Kidney capillary endothelial cell (primary cell): ENCODE measurements at regions not wholly inside any gene's neighbourhood (a gene's known extent, or its start where the extent isn't known, plus 50 kb on each side); places are given as distances from the start of the nearest gene placed in this dataset.
A peak's percentile ranks its signal among the peaks of the same experiment; 100 is the strongest.

Experiments used
- DNase-seq: peaks from one replicate; pipeline ENCODE4 v3.0.0-alpha.2; 2018; ENCODE audit warnings: low spot score

DNA sequence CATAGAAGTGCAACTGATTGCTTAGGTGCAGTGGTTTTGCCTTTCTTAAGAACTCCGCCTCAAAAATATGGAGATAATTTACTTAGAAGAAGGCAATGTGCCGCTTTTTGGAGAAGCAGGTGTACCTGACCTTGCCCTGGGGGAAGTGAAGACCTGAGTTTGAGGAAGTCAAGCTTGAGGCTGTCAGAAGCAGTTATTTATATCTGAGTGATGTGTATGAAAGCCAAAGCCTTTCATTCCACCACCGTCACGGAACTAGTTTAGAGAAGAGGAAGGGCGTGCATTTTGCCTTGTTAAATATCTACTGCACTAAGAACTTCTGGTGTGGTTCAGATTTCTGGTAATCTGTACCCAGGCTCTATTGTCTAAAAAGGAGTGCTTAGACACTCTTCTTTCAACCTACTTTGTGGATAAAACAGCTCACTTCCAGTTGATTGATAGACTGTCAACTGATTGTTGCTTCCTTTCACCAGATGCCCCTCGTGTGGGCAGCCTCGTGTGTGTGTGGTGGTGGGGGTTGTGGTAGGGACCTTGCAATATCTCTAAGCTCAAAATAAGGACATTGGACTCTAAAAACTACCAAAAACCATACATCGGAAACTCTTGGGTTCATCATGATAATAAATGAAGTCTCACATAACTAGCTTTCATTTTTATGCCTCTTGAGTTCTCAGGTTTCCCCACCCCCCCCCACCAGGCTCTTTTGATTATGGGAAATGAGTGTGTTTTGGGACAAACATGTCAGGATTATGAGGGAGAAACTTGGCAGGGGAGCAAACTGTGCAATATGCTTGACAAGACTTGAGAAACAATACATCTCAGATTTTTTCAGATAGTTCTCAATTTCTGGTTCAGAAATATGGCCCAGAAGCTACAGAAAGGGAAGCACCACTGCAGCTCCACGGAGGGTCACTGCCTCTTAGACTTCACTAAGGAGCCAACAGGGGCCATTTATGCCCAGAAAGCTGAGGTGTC, 78.6 kb downstream of the ARF6 start:
- no peak for DNase-seq

GRCh38 chr14:49972131-49972671, 79.3 kb downstream of the ARF6 start:
- DNase-seq: peak; percentile 71

GRCh38 chr14:49972823-49973222, 79.9 kb downstream of the ARF6 start:
- peak; percentile 58 for DNase-seq

- DNase-seq: peak; percentile 90
Observed at GRCh38 chr14:49975276-49975675, 82.4 kb downstream of the ARF6 start.

DNA sequence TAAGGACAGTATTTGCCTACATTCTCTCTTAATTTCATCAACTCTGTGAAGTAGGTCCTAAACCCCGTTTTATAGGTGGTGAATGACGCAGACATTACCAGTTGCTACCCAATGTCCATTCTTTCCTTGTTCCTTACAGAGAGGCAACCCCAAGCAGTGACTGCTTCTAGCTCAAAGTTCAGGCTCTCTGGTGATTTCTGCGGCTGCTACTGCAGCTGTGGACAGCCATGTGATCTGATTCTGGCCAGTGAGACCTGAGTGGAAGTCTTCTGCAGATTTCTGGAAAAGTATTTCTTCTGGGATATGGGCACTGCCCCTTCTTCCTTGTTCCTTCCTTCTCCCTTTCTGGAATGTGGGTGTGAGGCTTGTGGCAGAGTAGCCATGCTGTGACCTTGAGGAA, 82.9 kb downstream of the ARF6 start:
- DNase-seq: no peak

DNA sequence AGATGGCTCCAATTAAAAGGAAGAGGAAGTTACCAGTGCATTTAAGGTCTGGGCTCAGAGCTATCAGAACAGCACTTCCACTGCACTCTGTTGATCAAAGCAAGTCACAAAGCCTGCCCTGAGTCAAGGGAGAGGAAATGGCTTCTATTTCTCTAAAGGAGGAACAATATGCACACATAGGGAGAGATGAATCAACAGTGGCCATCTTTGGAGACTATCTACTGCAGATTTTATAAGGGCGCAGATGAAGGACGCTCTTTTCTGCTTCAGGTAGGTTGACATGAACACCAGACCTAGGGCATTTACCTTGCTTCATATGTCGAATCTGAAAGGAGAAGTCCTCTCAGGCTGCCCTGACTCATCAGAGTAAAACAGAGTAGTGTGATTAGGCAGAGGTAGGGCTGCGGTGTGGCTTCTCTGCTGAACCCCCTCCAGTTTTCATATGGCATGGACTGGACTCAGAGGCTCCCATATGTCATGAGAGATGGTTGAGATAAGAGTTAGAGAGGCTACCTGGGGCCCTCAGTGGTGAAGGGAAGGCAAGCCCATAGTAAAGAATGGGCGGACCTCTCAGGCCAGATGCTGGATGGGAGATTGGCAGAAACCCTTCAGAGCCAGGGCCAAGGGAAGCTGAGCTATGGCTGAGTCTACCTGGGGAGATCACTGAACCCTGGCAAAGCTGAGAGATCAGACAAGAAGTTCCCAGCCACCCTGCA, 84.4 kb downstream of the ARF6 start:
- no peak for DNase-seq

- no peak for DNase-seq
Observed at GRCh38 chr14:49980027-49980426, 87.1 kb downstream of the ARF6 start.

GRCh38 chr14:49982082-49982481, 89.2 kb downstream of the ARF6 start:
- no peak for DNase-seq

DNA sequence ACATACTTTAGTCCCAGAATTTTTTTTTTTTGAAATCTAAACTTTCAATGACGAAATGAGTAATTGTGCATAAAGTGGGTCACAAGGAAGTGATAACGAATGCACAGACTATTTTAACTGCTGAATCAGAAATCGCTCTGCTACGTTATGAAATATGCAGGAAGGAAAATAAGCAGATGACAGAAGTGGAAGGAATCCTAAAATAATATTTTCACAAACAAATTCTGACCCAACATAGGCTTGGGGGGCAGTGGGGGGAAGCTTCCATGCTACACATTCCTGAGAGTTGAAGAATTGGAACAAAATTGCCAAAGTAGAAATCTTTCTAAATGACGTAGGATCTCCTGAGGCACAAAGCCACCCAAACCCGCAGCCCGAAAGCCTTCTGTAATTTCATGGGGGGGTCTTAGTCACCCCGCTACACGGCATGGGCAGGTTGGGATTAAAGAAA, 89.6 kb downstream of the ARF6 start:
- DNase-seq: no peak

DNA sequence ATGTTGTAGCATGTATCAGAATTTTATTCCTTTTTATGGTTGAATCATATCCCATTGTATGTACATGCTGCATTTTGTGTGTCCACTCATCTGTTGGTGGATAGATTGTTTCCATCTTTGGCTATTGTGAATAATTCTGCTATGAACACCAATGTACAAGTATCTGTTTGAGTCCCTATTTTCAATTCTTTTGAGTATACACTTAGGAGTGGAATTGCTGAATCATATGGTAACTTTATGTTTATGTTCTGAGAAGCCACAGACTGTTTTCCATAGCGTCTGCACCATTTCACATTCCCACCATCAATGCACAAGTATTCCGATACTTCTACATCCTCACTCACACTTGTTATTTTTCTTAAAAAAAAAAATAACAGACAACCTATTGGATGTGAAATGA, 91.5 kb downstream of the ARF6 start:
- DNase-seq: no peak

DNA sequence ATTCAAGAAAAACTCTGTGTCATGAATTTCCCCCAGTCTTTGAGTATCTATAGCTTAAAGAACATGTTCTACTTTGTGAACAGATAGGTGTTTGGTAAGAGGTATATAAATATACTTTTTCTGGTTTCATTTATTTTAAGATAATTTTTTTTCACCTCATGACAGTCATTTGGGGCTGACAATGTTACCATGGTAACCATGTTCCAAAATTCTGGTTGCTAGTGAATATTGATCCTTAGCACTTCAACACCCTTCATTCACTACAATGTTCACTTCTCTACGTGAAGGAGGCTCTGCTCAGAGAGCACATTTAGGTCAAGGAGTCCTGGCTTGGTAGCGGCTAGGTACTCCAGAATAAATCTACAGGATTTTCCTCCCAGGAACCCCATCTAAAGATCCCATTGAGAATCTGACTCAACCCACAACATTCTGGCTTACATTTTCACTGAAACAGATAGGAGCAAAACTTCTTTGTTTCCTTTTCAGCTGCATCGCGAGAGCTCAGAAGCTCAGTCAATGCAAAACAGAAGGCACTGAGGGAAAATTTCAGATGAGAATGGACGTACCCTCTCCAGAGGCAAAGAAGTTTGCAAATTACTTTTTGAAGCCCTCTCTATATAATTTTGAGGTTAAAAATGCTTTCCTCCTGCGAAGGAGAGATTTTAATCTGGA, 93.6 kb downstream of the ARF6 start:
- no peak for DNase-seq

- no peak for DNase-seq
Observed at GRCh38 chr14:49988080-49988990, 95.5 kb downstream of the ARF6 start.

GRCh38 chr14:49989966-49990365, 97.1 kb downstream of the ARF6 start:
- DNase-seq: no peak

DNA sequence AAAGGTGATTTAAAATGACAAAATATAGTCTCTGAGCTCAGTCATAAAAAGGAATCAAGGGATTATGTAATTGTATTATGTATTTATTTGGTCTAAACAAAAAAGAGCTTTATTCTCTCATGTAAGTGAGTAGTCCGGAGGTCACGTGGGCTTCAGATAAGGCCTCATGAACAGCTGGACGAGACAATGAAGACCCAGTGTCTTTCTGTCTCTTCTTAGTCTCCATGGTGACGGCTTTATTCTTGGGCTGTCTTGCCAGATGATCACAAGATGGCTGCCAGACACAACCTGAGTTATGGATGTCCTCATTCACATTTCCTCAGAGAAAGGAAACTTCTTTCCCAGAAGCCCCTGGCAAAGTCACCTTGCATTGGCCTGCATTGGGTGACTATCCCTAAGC, 98.6 kb downstream of the ARF6 start:
- no peak for DNase-seq

- DNase-seq: no peak
Observed at GRCh38 chr14:49992036-49992435, 99.2 kb downstream of the ARF6 start.

DNA sequence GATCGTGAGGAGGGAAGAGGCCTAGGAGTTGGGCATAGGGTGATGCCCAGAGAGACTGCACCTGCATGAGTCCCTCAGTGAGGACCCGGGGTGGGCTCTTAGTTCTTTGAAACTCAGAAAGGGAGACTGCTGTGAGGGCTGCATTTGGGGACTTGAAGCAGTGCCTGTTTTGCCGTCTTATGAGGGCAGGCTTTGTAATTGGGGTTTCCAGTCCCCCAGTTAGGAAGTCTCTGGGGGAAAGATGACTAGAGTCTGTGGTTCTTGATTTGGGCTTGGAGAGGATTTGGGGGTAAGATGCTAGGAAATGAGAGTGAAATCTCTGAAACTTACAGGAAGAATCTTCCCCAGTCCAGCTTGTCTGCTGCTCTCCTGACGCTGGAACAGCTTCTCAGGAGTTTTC, 99.6 kb downstream of the ARF6 start:
- no peak for DNase-seq

GRCh38 chr14:49992901-49993339, 100.0 kb downstream of the ARF6 start:
- no peak for DNase-seq

- DNase-seq: no peak
Observed at GRCh38 chr14:49993565-49993964, 100.7 kb downstream of the ARF6 start.

GRCh38 chr14:49994951-49995561, 102.2 kb downstream of the ARF6 start:
- no peak for DNase-seq

DNA sequence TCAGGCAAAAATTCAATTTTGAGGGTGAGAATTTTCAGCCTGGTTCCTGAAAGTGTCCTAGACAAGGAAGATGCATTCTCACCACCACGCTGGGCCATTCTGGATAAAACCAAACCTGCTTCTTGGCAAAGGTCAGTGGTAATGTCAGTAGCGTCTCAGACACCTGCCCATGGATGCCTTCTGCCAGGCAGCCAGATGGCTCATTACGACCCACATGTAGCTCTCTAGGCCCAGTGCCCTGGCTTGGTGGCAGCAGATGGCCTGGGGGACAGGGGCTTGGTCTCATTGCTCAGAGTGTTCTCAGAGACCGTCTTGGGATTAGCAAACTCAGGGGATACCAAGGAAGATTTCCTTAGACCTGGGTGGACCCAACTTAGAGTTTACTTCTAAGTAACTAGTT, 105.1 kb downstream of the ARF6 start:
- no peak for DNase-seq
